ENCODE measurements at regions not wholly inside any gene's neighbourhood (a gene's known extent, or its start where the extent isn't known, plus 50 kb on each side); places are given as distances from the start of the nearest gene placed in this dataset.

- no peak for DNase-seq (ENCODE audit: low read depth in 2 of 2)
These were observed 1165.7 kb upstream of the GYPC start for GRCh38 chr2:125490308-125490707.

GRCh38 chr2:125491663-125492062, 1164.3 kb upstream of the GYPC start:
- DNase-seq (ENCODE audit: low read depth in 2 of 2) = no peak

- DNase-seq (ENCODE audit: low read depth in 2 of 2) = no peak
These were observed 1143.6 kb upstream of the GYPC start for GRCh38 chr2:125512313-125512712.

DNA sequence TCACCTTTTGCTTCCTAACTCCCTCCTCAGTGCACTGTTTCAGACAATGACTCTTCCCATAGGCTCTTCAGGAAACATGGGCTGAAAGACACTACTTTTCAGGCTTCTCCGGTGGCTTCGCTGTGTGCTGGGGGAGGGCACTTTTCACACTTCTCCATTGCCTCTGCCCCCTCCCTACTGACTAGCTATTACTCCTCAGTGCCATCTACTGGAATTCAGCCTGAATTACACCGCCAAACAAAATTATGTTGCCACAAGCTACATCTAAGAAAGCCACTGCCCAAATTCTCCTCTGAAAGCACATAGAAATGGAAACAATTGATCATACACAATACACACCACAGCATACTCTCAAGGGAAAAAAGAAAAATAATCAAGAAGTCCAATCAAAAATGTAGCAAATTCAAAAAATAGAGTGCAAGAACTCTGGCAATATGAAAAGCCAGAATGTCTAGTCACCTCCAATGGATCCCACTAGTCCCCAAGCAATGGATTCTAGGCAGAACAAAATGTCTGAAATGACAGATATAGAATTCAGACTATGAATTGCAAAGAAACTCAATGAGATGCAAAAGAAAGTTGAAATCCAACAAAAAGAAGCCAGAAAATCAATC, 1139.4 kb upstream of the GYPC start:
- DNase-seq (ENCODE audit: low read depth in 2 of 2) = no peak

DNA sequence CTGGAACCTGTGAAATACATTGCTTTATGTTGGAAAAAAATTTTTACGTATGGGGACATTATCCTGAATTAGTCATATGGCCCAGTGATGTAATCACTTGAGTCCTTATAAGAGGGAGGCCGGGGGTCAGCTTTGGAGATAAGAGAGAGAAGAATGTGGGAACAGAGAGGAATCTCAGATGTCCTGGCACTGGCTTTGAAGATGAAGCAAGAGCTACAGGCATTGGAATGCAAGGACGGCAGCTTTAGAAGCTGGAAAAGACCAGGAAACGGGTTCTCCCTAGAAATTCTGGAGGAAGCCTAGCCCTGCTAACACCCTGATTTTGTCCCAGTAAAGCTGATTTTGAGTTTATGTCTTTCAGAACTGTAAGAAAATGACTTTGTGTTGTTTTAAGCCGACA, 1129.9 kb upstream of the GYPC start:
- DNase-seq (ENCODE audit: low read depth in 2 of 2) = no peak

GRCh38 chr2:125535089-125535488, 1120.9 kb upstream of the GYPC start:
- DNase-seq (ENCODE audit: low read depth in 2 of 2) = no peak

GRCh38 chr2:125543968-125544514, 1111.9 kb upstream of the GYPC start:
- DNase-seq (ENCODE audit: low read depth in 2 of 2) = no peak

DNA sequence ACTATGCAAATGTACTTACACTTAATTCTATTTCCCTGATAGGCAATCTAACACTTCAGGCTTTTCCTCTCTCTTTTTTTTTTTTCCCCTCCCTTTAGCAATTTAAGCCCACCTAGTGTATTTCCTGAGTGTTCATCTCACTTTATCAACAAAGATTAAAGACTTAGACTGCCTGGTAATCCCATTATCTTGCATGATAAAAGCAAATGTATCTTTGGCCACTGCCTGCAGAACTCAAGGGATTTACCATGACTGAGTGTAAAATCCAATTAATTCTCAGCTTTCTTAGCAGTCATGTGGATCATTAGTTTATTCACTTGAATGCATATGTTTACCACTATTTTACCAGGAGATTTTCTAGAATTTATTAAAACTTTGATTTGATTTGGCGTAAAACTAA, 1102.2 kb upstream of the GYPC start:
- DNase-seq (ENCODE audit: low read depth in 2 of 2) = no peak

DNA sequence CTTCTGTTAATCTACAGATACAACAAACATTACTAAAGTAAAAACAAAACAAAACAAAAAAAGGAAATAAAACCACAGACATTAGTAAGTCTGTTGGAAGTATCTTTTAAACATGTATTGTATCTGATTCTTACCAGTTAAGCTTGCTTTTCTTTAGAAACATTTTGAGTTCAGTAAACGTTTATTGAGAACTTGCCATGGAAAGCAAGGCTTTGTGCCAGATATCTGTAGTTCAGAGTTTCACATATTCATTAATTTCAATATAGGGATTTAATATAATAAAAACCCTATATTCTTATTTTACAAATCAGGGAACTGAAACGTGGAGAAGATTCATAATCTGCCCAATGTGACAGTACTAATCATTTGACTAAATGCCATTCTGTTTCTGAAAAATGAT, 1101.0 kb upstream of the GYPC start:
- no peak for DNase-seq (ENCODE audit: low read depth in 2 of 2)

DNA sequence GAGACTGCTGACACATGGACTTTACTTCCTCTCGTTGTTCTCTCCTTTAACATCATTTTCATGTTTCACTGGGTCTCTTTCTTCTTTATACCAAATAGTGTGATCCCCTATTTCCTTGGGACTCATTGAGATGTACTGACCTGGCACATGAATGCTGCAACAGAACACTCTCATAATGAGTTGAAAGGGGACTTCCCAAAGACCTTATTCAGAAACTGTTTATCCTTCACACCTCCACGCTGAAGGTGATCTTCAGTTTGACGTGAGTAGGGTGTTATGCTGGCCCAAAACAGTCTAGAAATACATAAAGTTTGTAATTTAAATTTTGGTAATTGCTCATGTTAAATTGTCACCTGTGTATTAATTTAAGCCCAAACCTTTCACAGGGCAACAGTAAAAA, 1096.8 kb upstream of the GYPC start:
- DNase-seq (ENCODE audit: low read depth in 2 of 2) = no peak

DNA sequence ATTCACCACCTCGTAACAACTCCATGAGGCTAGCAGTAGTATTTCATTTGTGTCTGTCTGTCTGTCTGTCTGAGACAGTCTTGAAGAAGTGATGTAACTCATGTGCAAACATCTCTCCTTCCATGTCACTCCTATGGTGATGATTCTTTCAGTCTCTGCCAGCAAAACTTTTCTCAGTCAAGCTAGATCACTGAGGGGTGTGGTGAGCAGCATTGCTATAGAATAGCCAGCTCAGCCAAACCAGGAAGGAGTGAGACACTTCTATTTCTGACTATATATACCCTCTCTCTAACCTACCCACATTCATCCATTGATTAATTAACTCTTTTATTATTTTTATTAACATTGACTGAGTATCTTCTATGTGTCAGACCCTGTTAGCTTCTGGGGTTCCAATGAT, 1095.1 kb upstream of the GYPC start:
- no peak for DNase-seq (ENCODE audit: low read depth in 2 of 2)

- no peak for DNase-seq (ENCODE audit: low read depth in 2 of 2)
These were observed 1094.7 kb upstream of the GYPC start for GRCh38 chr2:125561302-125561701.

GRCh38 chr2:125562924-125563323, 1093.0 kb upstream of the GYPC start:
- no peak for DNase-seq (ENCODE audit: low read depth in 2 of 2)

DNA sequence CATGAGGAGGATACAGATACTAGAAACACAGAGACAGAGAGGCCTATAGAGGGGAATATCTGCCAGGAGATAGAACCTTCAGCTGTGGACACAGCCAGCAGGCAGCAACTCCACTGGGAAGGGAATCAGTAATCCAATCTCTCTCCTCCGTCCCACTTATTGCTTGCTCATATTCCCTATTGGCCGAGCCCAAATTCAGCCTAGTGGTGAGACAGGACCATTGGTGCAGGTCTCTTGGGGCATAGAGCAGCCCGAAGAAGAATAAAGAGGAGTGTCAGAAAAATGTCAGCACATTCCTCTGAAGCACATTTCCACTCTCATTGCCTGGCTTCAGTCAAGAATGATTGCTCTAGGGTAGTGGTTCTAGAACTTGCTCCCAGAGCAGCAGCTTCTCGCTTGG, 1091.5 kb upstream of the GYPC start:
- no peak for DNase-seq (ENCODE audit: low read depth in 2 of 2)

- no peak for DNase-seq (ENCODE audit: low read depth in 2 of 2)
These were observed 1089.5 kb upstream of the GYPC start for GRCh38 chr2:125566422-125566821.

DNA sequence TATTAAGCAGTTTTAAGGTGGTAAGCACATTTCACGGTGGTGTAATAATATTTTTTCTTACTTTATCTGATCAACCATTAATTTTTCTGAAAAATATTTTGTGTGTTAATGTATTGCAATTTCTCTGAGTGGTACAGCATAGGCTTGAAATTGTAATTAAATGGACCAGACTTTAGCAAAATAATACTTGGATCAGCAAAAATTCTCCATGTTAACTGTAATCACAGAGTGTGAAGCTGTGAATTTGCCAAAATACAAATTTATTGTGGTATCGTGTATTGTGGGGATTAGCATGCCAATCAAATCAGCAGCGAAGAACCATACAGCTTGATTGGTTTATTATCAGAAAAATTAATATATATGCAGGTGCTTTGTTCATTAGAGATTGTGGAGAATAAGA, 1088.9 kb upstream of the GYPC start:
- no peak for DNase-seq (ENCODE audit: low read depth in 2 of 2)

- DNase-seq (ENCODE audit: low read depth in 2 of 2) = no peak
These were observed 1083.3 kb upstream of the GYPC start for GRCh38 chr2:125572660-125573059.

- no peak for DNase-seq (ENCODE audit: low read depth in 2 of 2)
These were observed 1082.5 kb upstream of the GYPC start for GRCh38 chr2:125573432-125573831.

GRCh38 chr2:125576558-125576957, 1079.4 kb upstream of the GYPC start:
- DNase-seq (ENCODE audit: low read depth in 2 of 2) = no peak

DNA sequence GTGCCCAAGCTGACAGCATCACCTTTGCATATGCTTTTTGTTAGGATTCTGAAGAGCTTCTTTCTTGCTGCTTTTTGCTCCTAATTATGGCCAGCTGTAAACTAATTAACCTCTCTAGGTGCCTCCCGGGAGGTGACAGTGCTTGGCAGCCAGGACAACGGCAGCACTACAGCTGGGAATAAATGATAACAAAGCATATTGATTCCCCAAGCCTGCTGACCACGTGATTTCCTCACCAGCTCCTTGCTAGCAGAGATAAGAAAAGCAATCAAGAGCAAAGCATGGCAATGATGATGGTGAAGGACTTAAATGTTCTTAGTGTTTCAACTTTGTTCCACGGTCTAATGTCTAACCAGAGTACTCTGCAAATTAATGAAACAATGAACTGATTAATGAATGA, 1074.4 kb upstream of the GYPC start:
- DNase-seq (ENCODE audit: low read depth in 2 of 2) = no peak

- no peak for DNase-seq (ENCODE audit: low read depth in 2 of 2)
These were observed 1073.4 kb upstream of the GYPC start for GRCh38 chr2:125582516-125582915.

DNA sequence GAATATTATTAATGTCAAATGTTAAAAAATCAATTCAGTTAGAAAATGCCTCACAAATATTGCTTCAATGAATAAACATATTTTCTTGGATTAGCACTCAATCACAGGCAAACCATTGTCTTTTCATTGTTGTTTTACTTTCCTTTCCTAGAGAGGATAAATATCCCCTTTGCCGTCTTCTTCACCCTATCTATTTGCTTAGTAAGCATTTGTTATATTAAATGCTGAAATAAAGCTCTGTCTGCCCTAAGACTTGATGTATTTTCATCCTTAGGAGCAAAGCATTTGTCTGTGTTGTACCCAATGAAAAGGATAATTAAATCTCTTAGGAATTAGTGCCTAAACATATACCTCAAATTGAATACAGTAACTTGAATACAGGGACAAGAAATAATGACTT, 1071.2 kb upstream of the GYPC start:
- DNase-seq (ENCODE audit: low read depth in 2 of 2) = no peak

DNA sequence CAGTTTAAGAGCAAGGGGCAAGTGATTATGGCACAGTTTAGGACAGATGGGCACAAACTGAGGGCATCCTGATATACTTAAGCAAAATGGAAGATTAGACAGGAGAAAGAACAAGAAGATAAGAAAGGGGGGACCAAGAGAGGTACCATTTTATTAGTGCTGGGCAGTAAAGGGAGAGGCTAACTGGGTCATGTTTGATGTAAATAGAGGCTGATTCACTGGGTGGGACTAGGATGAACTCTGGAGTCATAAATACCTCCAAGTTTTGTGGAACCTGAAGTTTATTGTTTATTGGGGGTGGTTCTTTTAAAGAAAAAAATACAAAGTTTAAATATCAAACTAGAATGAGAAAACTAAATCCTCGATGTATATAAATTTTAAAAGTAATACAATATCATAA, 1067.2 kb upstream of the GYPC start:
- DNase-seq (ENCODE audit: low read depth in 2 of 2) = no peak

DNA sequence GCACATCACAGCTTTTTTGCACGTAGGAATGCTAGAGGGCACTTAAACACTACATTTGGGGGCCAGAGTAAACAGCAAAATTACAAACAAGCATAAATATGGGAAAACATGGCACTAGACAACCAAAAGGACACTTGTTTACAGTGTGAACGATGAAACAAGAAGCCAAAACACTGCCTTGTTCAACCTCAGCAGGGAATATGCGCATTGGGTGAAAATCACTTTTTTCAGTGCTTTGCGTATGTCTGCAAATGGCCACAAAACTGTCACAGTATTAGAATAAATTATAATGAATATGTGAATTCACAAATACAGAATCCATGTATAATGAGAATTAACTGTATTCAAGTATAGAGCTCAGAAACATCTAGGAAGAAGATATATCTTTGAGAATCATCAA, 1064.0 kb upstream of the GYPC start:
- no peak for DNase-seq (ENCODE audit: low read depth in 2 of 2)
